NCI-H2196 (cell line): ENCODE measurements at regions not wholly inside any gene's neighbourhood (a gene's known extent, or its start where the extent isn't known, plus 50 kb on each side); places are given as distances from the start of the nearest gene placed in this dataset.

Experiments used
- DNase-seq: peaks from one replicate; lab custom pipeline; 2025; ENCODE audit not compliant: unreplicated experiment; lab: John Stamatoyannopoulos, UW

DNA sequence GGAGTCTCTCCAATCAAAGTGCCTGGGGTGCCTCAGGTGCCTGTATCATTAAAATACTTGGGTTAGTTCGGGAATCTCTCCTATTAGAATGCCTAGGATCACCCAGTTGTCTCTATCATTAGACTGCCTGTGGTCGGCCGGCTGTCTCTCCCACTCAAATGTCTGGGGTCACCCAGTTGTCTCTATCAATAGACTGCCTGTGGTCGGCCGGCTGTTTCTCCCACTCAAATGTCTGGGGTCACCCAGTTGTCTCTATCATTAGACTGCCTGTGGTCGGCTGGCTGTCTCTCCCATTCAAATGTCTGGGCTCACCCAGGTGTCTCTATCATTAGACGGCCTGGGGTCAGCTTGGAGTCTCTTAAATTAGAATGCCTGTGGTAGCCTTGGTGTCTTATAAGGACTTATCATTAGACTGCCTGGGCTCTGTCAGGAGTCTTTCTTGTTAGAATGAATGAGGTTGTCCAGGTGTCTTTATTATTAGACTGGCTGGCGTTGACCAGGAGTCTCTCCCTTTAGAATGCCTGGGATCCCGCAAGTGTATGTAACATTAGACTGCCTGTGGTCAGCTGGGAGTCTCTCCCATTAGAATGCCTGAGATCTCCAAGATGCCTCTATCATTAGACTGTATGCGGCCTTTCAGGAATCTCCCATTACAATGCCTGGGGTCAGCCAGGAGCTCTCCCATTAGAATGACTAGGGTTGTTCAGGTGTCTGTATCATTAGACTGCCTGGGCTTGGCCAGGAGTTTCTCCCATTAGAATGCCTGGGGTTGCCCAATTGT is 1555.5 kb downstream of the UQCRFS1 start:
- DNase-seq: no peak

- no peak for DNase-seq
These were observed 1558.5 kb downstream of the UQCRFS1 start for GRCh38 chr19:27654266-27654990.

DNA sequence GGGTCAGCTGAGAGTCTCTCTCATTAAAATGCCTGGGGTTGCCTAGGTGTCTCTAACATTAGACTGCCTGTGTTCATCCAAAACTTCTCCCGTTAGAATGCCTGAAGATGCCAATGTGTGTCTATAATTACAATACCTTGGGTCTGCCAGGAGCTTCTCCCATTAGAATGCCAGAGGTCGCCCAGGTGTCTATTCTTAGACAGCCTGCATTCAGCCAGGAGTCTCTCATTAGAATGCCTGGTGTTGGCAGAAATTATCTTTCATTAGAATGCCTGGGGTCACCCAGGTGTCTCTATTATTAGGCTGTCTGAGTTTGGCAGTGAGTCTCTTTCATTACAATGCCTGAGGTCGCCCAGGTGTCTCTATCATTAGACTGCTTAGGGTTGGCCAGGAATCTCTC is 1560.2 kb downstream of the UQCRFS1 start:
- no peak for DNase-seq

- DNase-seq: no peak
These were observed 1560.7 kb downstream of the UQCRFS1 start for GRCh38 chr19:27652281-27652680.

- DNase-seq: no peak
These were observed 1565.5 kb downstream of the UQCRFS1 start for GRCh38 chr19:27647423-27647822.

- DNase-seq: no peak
These were observed 1577.5 kb downstream of the UQCRFS1 start for GRCh38 chr19:27635401-27635800.

- no peak for DNase-seq
These were observed 1594.9 kb downstream of the UQCRFS1 start for GRCh38 chr19:27618006-27618405.

DNA sequence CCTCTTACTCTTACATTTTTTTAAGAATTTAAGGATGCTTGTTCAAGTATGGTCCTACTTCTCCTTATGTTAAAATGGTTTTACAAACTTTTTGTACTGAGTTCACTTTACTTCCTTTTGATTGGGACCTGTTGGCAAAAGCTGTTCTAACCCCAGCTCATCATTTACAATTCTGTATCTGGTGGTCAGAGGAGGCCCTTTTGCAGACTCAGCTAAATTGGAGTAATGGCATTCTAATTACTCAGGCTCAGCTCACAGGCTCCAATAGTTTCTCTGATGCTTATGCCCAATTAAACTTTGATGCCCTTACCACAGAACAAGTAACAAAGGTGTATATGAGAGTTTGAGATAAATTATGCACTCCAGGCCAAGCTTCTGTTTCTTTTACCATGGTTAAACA is 1632.0 kb downstream of the UQCRFS1 start:
- no peak for DNase-seq
